ENCODE measurements at regions not wholly inside any gene's neighbourhood (a gene's known extent, or its start where the extent isn't known, plus 50 kb on each side); places are given as distances from the start of the nearest gene placed in this dataset.

DNA sequence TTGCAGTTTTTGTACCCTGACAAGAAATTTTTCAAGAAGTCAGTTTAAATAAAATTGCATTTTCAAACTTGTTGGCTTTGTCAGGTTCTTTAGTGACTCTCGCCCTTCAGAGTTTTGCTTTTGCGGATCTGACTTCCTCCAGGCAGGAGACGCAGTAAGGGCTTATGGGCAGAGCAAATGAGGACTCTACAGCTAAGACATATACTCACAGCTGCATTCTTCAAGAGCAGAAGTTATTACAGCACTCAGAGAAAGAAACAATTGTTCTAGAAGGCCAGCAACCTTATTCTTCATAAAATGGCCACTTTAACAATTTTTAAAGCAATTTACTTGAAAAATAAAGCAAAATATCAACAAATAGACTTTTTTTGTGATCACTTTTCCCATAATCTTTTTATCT is 438.8 kb upstream of the THRB start:
- no peak for DNase-seq (ENCODE audit: low read depth in 2 of 2)

DNA sequence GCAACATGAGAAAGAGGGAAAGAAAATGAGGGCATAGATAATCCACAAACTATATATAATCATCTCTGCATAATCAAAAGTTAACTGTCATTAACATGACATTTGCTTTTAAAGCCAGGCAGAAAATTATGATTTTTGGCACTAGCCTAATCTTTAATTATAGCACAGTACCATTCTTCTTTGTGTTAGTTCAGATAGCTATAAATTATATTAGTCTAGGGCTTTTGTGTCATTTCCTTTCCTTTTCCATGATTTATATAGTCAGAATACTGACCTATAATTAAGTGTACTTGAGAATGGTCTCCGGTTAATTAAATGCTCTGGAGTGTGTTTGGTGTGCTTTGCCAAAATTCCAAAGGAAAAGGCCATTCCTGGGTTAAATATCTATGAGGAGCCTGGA is 441.9 kb upstream of the THRB start:
- DNase-seq (ENCODE audit: low read depth in 2 of 2): no peak

GRCh38 chr3:24937228-24937627 is 442.6 kb upstream of the THRB start:
- no peak for DNase-seq (ENCODE audit: low read depth in 2 of 2)

GRCh38 chr3:24937780-24938179 is 443.1 kb upstream of the THRB start:
- DNase-seq (ENCODE audit: low read depth in 2 of 2): no peak

DNA sequence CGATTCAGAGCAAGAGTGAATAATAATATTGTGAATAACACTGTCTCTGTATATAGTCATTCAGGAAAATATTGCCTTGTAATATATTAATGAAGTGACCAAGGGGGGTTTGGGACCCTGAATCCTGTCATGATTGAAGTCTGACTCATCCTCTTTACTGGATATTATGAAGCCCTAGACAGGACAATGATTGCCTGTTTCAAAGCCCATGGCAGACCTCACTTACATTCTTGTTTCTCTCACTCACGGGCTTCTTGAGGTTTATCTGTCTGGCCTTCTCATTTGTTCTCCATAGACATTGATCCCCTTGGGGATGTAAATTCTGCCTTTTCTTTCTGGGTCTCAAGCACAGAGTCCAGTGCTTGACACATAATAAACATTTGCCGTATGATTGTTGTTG is 449.3 kb upstream of the THRB start:
- no peak for DNase-seq (ENCODE audit: low read depth in 2 of 2)

GRCh38 chr3:24944805-24945520 is 450.3 kb upstream of the THRB start:
- DNase-seq (ENCODE audit: low read depth in 2 of 2): no peak

- DNase-seq (ENCODE audit: low read depth in 2 of 2): no peak
These were observed 450.9 kb upstream of the THRB start for GRCh38 chr3:24945563-24945962.

DNA sequence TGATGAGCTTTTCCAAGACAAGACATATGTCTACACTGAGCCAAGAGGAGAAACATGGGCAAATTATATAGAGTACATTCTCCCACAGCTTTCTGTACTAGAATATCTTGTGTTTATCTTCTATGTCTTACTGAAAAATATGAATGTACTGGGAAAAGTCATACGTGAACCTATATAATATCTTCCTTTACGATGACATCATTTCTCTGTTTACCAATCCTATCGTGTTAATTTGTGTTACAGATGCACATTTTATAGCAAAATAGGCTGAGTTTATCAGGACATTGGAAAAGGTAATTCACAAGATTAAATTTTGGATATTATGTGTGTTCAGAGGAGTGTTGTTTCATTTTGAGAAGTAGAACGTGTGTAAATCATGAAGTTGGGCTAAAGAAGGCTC is 452.5 kb upstream of the THRB start:
- no peak for DNase-seq (ENCODE audit: low read depth in 2 of 2)

DNA sequence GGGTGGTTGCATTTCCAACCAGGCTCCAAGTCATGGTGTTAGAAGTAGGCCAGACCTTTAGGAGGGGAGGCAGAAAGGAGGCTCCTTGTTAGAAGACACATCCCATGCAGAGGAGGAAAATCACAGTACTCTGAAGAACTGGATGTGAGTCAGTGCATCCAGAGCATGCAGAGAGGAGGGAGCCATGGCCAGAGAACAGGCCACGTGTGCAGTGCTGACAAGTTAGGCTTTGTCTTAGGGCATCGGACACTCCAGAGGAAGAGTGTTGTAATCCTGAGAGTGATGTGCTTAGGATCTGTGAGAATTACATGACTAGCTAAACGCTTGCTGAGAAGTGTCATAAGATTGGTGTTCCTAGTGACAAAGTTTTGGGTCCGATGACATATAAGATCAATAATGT is 456.5 kb upstream of the THRB start:
- no peak for DNase-seq (ENCODE audit: low read depth in 2 of 2)

GRCh38 chr3:24952388-24952787 is 457.7 kb upstream of the THRB start:
- DNase-seq (ENCODE audit: low read depth in 2 of 2): no peak

DNA sequence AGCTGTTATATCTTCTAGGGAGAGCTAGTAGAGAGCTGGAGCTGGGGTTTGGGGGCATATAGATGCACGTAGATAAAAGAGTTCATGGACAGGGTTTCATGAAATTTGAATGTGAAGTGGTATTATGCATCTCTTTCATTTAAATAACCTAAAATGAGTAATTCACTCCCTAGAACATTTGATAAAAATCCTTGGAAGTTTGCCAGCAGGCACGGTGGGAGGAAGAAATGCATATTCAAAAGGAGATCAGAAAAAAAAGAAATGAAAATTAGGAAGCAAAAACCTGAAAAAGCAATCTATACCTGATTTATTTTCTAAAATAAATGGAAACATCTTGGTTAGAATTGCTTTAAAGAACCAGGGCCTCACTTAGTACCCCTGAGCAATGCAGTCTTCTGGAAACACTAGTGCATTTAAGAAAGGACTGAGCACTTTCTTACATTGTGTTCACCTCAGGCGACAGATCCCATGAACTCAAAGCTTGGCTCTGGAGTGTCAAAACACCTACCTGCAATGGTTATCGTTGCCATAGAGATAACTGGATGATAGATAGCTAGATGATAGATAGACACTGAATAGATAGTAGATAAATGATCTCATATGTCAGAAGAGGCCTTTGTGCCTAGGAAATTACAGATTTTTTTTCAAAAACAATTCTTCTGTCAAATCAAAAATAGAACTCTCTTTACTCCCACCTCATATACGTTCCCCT is 458.6 kb upstream of the THRB start:
- DNase-seq (ENCODE audit: low read depth in 2 of 2): no peak

DNA sequence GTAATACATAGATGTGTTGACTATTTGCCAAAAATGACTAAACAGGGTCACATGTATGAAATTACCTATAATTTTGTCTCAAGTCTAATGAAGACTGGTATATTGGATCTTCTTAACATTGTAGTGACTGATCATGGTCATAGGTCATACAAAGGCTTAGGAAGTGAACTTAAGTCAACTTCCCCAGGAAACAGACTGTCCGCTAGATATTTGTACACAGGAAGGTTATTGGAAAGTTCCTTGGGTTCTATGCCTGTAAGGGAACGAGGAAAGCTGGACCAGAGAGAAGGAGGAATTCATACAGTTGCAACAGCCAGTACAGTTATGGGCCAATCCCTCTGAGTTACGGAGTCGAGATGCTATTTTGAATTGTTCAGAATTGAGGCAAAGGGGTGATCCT is 462.0 kb upstream of the THRB start:
- DNase-seq (ENCODE audit: low read depth in 2 of 2): no peak

GRCh38 chr3:24958271-24958670 is 463.6 kb upstream of the THRB start:
- no peak for DNase-seq (ENCODE audit: low read depth in 2 of 2)

GRCh38 chr3:24958910-24959447 is 464.3 kb upstream of the THRB start:
- DNase-seq (ENCODE audit: low read depth in 2 of 2): no peak

- no peak for DNase-seq (ENCODE audit: low read depth in 2 of 2)
These were observed 464.1 kb upstream of the RARB start for GRCh38 chr3:24963762-24964625.

- DNase-seq (ENCODE audit: low read depth in 2 of 2): no peak
These were observed 462.2 kb upstream of the RARB start for GRCh38 chr3:24965706-24966385.

DNA sequence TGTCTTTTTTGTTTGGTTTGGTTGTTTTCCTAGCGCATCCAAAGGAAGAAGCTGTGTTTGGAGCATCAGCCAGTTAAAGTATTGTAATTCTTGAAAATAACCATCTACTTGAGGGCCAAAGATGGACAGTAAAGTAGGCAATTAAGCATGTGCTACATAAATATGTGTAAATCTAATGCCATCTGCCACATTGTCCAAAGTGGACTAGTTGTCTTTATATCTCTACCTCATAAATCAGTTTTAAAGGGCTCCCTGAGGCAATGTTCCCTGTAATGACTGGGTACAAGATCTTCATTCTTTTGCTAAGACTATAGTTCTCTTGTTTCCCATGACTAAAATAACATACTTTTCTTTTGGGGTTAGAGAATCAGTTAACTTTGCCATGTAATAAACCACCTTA is 460.0 kb upstream of the RARB start:
- DNase-seq (ENCODE audit: low read depth in 2 of 2): no peak

DNA sequence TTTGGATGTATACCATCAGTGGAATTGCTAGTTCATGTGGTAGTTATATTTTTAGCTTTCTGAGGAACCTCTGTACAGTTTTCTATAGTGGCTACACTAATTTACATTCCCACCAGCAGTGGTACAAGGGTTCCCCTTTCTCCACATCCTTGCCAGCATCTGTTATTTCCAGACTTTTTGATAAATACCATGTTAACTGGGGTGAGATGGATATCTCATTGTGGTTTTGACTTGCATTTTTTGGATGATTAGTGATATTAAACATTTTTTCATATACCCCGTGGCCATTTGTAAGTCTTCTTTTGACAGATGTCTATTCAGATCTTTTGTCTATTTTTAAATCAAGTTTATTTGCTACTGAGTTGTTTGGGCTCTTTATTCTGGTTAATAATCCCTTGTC is 455.6 kb upstream of the RARB start:
- DNase-seq (ENCODE audit: low read depth in 2 of 2): no peak

DNA sequence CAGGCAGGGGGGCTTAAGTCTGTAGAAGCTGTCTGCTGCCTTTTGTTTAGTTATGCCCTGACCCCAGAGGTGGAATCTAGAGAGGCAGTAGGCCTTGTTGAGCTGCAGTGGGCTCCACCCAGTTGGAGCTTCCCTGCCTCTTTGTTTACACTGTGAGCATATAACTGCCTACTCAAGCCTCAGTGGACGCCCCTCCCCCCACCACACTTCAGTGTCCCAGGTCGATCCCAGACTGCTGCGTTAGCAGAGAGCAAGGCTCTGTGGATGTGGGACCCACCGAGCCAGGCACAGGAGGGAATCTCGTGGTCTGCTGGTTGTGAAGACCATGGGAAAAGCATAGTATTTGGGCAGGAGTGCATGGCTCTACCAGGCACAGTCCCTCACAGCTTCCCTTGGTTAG is 446.8 kb upstream of the RARB start:
- DNase-seq (ENCODE audit: low read depth in 2 of 2): no peak

DNA sequence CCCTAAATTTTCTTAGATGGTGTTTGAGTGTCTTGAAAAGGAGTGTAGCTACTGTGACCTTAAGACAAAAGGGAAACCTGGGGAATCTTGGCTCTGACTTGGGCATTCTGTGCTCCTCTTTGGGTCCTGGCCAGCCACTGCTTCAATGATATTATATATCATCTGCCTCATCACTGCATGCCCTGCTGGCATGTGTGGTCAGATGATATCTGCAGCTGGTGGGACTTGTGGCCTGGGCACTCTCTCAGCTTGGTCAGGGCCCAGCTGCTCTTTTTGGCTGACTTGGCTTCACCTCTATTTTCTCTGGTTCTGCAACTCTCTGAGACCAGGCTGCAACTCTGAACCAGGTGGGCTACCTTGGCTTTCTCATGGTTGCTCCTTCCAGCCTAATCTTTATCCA is 446.1 kb upstream of the RARB start:
- DNase-seq (ENCODE audit: low read depth in 2 of 2): no peak

DNA sequence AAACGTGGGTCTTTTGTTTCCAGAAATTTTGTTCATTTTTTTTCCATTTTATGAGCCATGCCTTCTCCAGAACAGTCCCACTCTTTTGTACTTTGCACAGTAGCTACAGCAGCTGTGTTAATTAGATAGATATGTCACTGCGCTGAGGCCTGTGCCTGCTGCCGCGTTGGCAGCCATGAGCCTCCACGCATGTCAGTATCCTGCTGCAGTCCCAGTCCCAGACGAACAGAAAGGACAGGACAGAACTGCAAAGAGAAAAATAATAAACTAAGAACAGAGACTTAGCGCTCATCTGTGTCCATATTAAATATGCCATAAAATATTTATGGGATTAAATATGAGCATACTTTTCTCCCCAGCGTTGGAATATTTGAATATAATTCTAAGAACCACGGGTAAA is 442.4 kb upstream of the RARB start:
- no peak for DNase-seq (ENCODE audit: low read depth in 2 of 2)

DNA sequence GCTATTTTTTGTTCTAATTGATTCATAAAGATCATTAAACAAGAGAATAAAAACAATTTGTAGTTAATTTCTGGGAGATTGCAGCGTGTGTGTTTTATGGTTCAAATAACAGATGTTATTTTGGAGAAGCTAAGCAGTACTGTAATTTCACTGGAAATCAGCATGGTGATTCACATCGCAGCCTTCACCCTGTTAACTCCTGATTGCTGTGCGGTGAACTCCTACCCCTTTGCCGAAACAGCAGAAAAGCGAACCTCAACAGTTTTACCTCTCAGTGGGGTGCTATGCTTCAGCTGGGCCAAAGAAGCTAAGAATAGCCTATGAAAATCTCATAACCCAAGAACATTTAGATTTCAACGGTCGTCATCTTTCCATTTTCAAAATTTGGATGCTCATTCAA is 441.5 kb upstream of the RARB start:
- no peak for DNase-seq (ENCODE audit: low read depth in 2 of 2)
